ENCODE measurements at regions not wholly inside any gene's neighbourhood (a gene's known extent, or its start where the extent isn't known, plus 50 kb on each side); places are given as distances from the start of the nearest gene placed in this dataset.

DNA sequence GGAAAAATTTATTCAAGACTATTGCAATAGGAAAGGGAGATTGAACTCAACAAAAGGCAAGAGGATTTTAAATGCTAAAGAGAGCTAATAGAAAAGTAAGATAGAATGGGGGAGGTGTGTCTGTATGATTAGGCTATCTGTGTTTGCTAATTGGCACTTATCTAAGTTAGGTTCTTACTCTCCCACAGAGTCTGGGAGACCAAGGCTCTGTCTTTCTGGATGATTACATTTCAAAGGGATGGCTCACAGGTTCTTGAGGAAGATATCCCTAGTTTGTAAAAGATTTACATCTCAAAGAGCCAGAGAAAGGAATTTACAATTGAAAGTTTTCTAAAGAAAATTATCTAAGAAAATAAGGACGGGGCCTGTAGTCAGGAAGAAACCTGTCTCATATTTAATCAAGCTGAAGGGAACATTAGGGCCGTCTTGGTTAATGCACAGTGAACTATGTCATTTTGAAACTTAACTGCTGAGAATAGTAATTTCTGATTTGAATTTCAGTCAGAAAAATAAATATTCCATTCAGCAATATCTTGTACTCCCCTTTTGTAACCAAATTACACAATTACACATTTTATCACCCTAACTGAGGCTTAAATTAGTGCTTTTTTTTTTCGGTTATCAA is 75.8 kb downstream of the MAGEB10 start:
- Histone ChIP-seq H3K4me1 (ENCODE audit: control insufficient read depth, insufficient read depth, low read length) (no peaks in the 10 kb centered on the region), H3K9me3 (replicated peaks; ENCODE audit: control insufficient read depth, insufficient read depth, low read length) (no peaks in the 10 kb centered on the region), H4K20me1 (ENCODE audit: control insufficient read depth, insufficient read depth) (no peaks in the 10 kb centered on the region), H2AFZ (ENCODE audit: control insufficient read depth, low read depth, low read length) (no peak overlapping the region), H3K9ac (ENCODE audit: control insufficient read depth, insufficient read depth, low read length) (no peak overlapping the region), H3K4me2 (ENCODE audit: control insufficient read depth, insufficient read depth) (no peak overlapping the region), H3K36me3 (ENCODE audit: control insufficient read depth in 2 of 2, insufficient read depth in 2 of 2, low read length in 1 of 2) (no peaks in the 10 kb centered on the region), H3K4me3 (no peak overlapping the region), H3K27ac (ENCODE audit: control insufficient read depth, insufficient read depth) (no peak overlapping the region), H3K27me3 (replicated peaks in 1 of 2; ENCODE audit: control insufficient read depth in 2 of 2, insufficient read depth in 2 of 2, low read length in 1 of 2) (no peaks in the 10 kb centered on the region), H3K79me2 (ENCODE audit: control insufficient read depth, insufficient read depth, low read length) (no peaks in the 10 kb centered on the region)
- ChIA-PET POLR2A (interaction anchor here (0.6 to 1.4 kb wide), 4 partner anchors 9 to 33 kb away, joined by 3 to 5 read pairs (median 4); no protein-coding TSS in a partner anchor), RAD21 (ENCODE audit: unreplicated experiment) (interaction anchor here (1.0 to 1.7 kb wide), 3 partner anchors 15 to 44 kb away, joined by 3 to 4 read pairs (median 3); no protein-coding TSS in a partner anchor), SMC1A (ENCODE audit: uncharacterized antibody, unreplicated experiment) (interaction anchor here (0.9 to 2.1 kb wide), 9 partner anchors 10 to 182 kb away, joined by 3 to 11 read pairs (median 4); no protein-coding TSS in a partner anchor), CTCF (interaction anchor here (1.1 kb wide), 2 partner anchors 31 to 1595 kb away, joined by 3 to 4 read pairs; no protein-coding TSS in a partner anchor)
- no TSS peak for BruUV-seq (replicated peaks)
- in situ Hi-C loops (cut with MboI) (no loop called here), intact Hi-C loops (cut with micrococcal nuclease; ENCODE audit: unreplicated experiment) (no loop called here)
- ATAC-seq = peak; percentile 79
- WGBS (ENCODE audit: insufficient coverage, insufficient replicate concordance, low lambda C conversion rate, missing lambda C conversion rate) = 24% methylated on average over 3 of the region's 3 CpGs
- DNase-seq (ENCODE audit: low read depth, low spot score) = no peak
- no peak for FAIRE-seq
- no peak for TF ChIP-seq ETV6 (conservative IDR thresholded peaks at IDR 0.05 in 1 of 2, IDR thresholded peaks at IDR 0.05 in 1 of 2; ENCODE audit: borderline replicate concordance in 1 of 2, low read depth in 1 of 2)
- TF ChIP-seq, protein P1, sequence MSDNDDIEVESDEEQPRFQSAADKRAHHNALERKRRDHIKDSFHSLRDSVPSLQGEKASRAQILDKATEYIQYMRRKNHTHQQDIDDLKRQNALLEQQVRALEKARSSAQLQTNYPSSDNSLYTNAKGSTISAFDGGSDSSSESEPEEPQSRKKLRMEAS (IDR thresholded peaks at IDR 0.05; ENCODE audit: low read depth, low read length) = no peak
- peak; percentile 36; the same call in 1 of the 2 replicates for TF ChIP-seq ATF7 (IDR thresholded peaks at IDR 0.05; ENCODE audit: low read depth)
- TF ChIP-seq SUZ12 (IDR thresholded peaks at IDR 0.05; ENCODE audit: unreplicated experiment) = no peak
- TF ChIP-seq MTA2 (IDR thresholded peaks at IDR 0.05; ENCODE audit: low read depth) = peak; percentile 61
- no peak for TF ChIP-seq CEBPB (IDR thresholded peaks at IDR 0.05; ENCODE audit: borderline replicate concordance in 1 of 2, low read depth in 2 of 2, low read length in 2 of 2)

Data from GM12878 (cell line).